GM10266 (cell line): ENCODE measurements at regions not wholly inside any gene's neighbourhood (a gene's known extent, or its start where the extent isn't known, plus 50 kb on each side); places are given as distances from the start of the nearest gene placed in this dataset.

Source experiments
- DNase-seq: peaks from one replicate; pipeline ENCODE4 v3.0.0; 2012; ENCODE audit errors: extremely low spot score
- CTCF ChIP-seq: IDR thresholded peaks from 2 replicates; pipeline ENCODE4 v1.5.1; 2012; ENCODE audit warnings: mild to moderate bottlenecking, low read depth; ENCODE audit not compliant: control insufficient read depth, insufficient read depth; ENCODE audit errors: missing control alignments

- TF ChIP-seq CTCF, result no peak
- no peak for DNase-seq
Measured at GRCh38 chr5:152819891-152820290, 414.8 kb upstream of the NMUR2 start.

- TF ChIP-seq CTCF, result no peak
- DNase-seq, result no peak
Measured at GRCh38 chr5:152824316-152824715, 419.2 kb upstream of the NMUR2 start.

GRCh38 chr5:152838241-152838786, 433.2 kb upstream of the NMUR2 start:
- no peak for DNase-seq

GRCh38 chr5:152844713-152845112, 439.6 kb upstream of the NMUR2 start:
- TF ChIP-seq CTCF, result no peak
- no peak for DNase-seq

More at GRCh38 chr5:152838241-152838786, 433.2 kb upstream of the NMUR2 start:
- no peak for TF ChIP-seq CTCF

- DNase-seq, result no peak
- TF ChIP-seq CTCF, result no peak
Measured at GRCh38 chr5:152853361-152853760, 448.3 kb upstream of the NMUR2 start.

GRCh38 chr5:152855441-152855840, 450.4 kb upstream of the NMUR2 start:
- no peak for TF ChIP-seq CTCF
- no peak for DNase-seq

GRCh38 chr5:152861231-152861630, 456.2 kb upstream of the NMUR2 start:
- no peak for DNase-seq
- TF ChIP-seq CTCF, result no peak
